WTC11 (cell line): ENCODE measurements at regions not wholly inside any gene's neighbourhood (a gene's known extent, or its start where the extent isn't known, plus 50 kb on each side); places are given as distances from the start of the nearest gene placed in this dataset.

Source experiments
- ATAC-seq: fragments of 200-7000 bp; cut with Tn5 transposase; 2 replicates; pipeline ENCODE4 v1.10.0; 2021; ENCODE audit warnings: mild to moderate bottlenecking, moderate library complexity
- CTCF ChIA-PET: fragments of 300-600 bp; sonication (Branson Sonifier 250); formaldehyde crosslinking; loops from one replicate; lab custom pipeline; 2021; ENCODE audit warnings: antibody characterized with exemption; lab: Charles Lee
- POLR2A ChIA-PET: fragments of 350-600 bp; sonication (Branson Sonifier 250); formaldehyde crosslinking; loops from one replicate; lab custom pipeline; 2021; ENCODE audit warnings: antibody characterized with exemption; lab: Charles Lee
- DNase-seq: peaks from one replicate; pipeline ENCODE4 v3.0.0; 2021; ENCODE audit warnings: low spot score
- H3K27ac Mint-ChIP-seq: 2 replicates; pipeline ENCODE4 v1.8.0; 2021; ENCODE audit warnings: mixed read lengths
- H3K27me3 Mint-ChIP-seq: 2 replicates; pipeline ENCODE4 v1.8.0; 2021; ENCODE audit warnings: low read depth, mild to moderate bottlenecking, moderate library complexity, mixed read lengths
- H3K36me3 Mint-ChIP-seq: 2 replicates; pipeline ENCODE4 v1.8.0; 2021; ENCODE audit warnings: mixed read lengths
- H3K4me1 Mint-ChIP-seq: 2 replicates; pipeline ENCODE4 v1.8.0; 2022; ENCODE audit warnings: mixed read lengths
- H3K4me3 Mint-ChIP-seq: 2 replicates; pipeline ENCODE4 v1.8.0; 2021; ENCODE audit warnings: mild to moderate bottlenecking, moderate library complexity, mixed read lengths
- H3K9me3 Mint-ChIP-seq: 2 replicates; pipeline ENCODE4 v1.8.0; 2021; ENCODE audit warnings: mixed read lengths
- ATF2 ChIP-seq: sonication (generic); formaldehyde crosslinking; IDR thresholded peaks from 2 replicates; pipeline ENCODE4 v1.8.1; 2022; ENCODE audit warnings: low read depth, missing genetic modification reagents, borderline replicate concordance
- CREB1 ChIP-seq: sonication (generic); formaldehyde crosslinking; IDR thresholded peaks from 2 replicates; pipeline ENCODE4 v1.8.0; 2023; ENCODE audit warnings: mild to moderate bottlenecking, missing genetic modification reagents
- EMX1 ChIP-seq: fragments of 250-450 bp; sonication (Bioruptor Pico); IDR thresholded peaks from 2 replicates; pipeline ENCODE4 v1.8.0; 2021; ENCODE audit warnings: mild to moderate bottlenecking
- ESRRA ChIP-seq: sonication (generic); formaldehyde crosslinking; IDR thresholded peaks from 2 replicates; pipeline ENCODE4 v1.8.1; 2022; ENCODE audit warnings: mild to moderate bottlenecking, missing genetic modification reagents, borderline replicate concordance
- FOXP1 ChIP-seq: sonication (generic); formaldehyde crosslinking; IDR thresholded peaks from 2 replicates; pipeline ENCODE4 v1.8.0; 2022; ENCODE audit warnings: missing genetic modification reagents, mild to moderate bottlenecking, moderate library complexity, borderline replicate concordance
- GTF2I ChIP-seq: fragments of 250-450 bp; sonication (Bioruptor Pico); conservative IDR thresholded peaks from 2 replicates; pipeline ENCODE4 v1.4.0; 2021; ENCODE audit warnings: mild to moderate bottlenecking
- NR1H2 ChIP-seq: sonication (generic); formaldehyde crosslinking; IDR thresholded peaks from 2 replicates; pipeline ENCODE4 v1.9.0; 2021; ENCODE audit warnings: mild to moderate bottlenecking, moderate library complexity, missing genetic modification reagents
- NR2C2 ChIP-seq: sonication (generic); formaldehyde crosslinking; IDR thresholded peaks from 2 replicates; pipeline ENCODE4 v1.8.0; 2022; ENCODE audit warnings: mild to moderate bottlenecking, missing genetic modification reagents
- RORB ChIP-seq: fragments of 250-450 bp; sonication (Bioruptor Pico); IDR thresholded peaks from 2 replicates; pipeline ENCODE4 v1.9.0; 2021; ENCODE audit warnings: mild to moderate bottlenecking
- TEAD1 ChIP-seq: sonication (generic); formaldehyde crosslinking; IDR thresholded peaks from 2 replicates; pipeline ENCODE4 v1.8.0; 2022; ENCODE audit warnings: mild to moderate bottlenecking, missing genetic modification reagents
- TP53 ChIP-seq: sonication (generic); formaldehyde crosslinking; IDR thresholded peaks from 2 replicates; pipeline ENCODE4 v1.8.1; 2023; ENCODE audit warnings: mild to moderate bottlenecking, missing genetic modification reagents
- ZNF138 ChIP-seq: sonication (generic); formaldehyde crosslinking; conservative IDR thresholded peaks from 2 replicates; pipeline ENCODE4 v1.8.1; 2022; ENCODE audit warnings: mild to moderate bottlenecking, moderate library complexity, missing genetic modification reagents
- ZNF232 ChIP-seq: sonication (generic); formaldehyde crosslinking; IDR thresholded peaks from 2 replicates; pipeline ENCODE4 v1.8.0; 2022; ENCODE audit warnings: mild to moderate bottlenecking, missing genetic modification reagents
- ZNF416 ChIP-seq: fragments of 250-450 bp; sonication (Bioruptor Pico); IDR thresholded peaks from 2 replicates; pipeline ENCODE4 v1.9.0; 2021; ENCODE audit warnings: mild to moderate bottlenecking, inconsistent platforms
- ZNF423 ChIP-seq: fragments of 250-450 bp; sonication (Bioruptor Pico); IDR thresholded peaks from 2 replicates; pipeline ENCODE4 v2.1.2; 2022; ENCODE audit warnings: mild to moderate bottlenecking, moderate library complexity
- TF ChIP-seq, protein P1 (sequence below): sonication (generic); formaldehyde crosslinking; IDR thresholded peaks from 2 replicates; pipeline ENCODE4 v1.8.1; 2023; ENCODE audit warnings: mild to moderate bottlenecking, missing genetic modification reagents, borderline replicate concordance
- TF ChIP-seq, protein P2 (sequence below): sonication (generic); formaldehyde crosslinking; IDR thresholded peaks from 2 replicates; pipeline ENCODE4 v1.8.1; 2022; ENCODE audit warnings: mild to moderate bottlenecking, moderate library complexity, missing genetic modification reagents
- TF ChIP-seq, protein P3 (sequence below): fragments of 200-600 bp; IDR thresholded peaks from 2 replicates; pipeline ENCODE4 v1.8.0; 2022; ENCODE audit warnings: antibody characterized with exemption
- TF ChIP-seq, protein P4 (sequence below): fragments of 250-450 bp; sonication (Bioruptor Pico); IDR thresholded peaks from 2 replicates; pipeline ENCODE4 v1.9.0; 2021; ENCODE audit warnings: mild to moderate bottlenecking, borderline replicate concordance
- TF ChIP-seq, protein P5 (sequence below): sonication (generic); formaldehyde crosslinking; IDR thresholded peaks from 2 replicates; pipeline ENCODE4 v1.8.0; 2022; ENCODE audit warnings: mild to moderate bottlenecking, missing genetic modification reagents

GRCh38 chr10:129219364-129219763, 247.7 kb upstream of the MGMT start (continued):
- TF ChIP-seq, protein P1, sequence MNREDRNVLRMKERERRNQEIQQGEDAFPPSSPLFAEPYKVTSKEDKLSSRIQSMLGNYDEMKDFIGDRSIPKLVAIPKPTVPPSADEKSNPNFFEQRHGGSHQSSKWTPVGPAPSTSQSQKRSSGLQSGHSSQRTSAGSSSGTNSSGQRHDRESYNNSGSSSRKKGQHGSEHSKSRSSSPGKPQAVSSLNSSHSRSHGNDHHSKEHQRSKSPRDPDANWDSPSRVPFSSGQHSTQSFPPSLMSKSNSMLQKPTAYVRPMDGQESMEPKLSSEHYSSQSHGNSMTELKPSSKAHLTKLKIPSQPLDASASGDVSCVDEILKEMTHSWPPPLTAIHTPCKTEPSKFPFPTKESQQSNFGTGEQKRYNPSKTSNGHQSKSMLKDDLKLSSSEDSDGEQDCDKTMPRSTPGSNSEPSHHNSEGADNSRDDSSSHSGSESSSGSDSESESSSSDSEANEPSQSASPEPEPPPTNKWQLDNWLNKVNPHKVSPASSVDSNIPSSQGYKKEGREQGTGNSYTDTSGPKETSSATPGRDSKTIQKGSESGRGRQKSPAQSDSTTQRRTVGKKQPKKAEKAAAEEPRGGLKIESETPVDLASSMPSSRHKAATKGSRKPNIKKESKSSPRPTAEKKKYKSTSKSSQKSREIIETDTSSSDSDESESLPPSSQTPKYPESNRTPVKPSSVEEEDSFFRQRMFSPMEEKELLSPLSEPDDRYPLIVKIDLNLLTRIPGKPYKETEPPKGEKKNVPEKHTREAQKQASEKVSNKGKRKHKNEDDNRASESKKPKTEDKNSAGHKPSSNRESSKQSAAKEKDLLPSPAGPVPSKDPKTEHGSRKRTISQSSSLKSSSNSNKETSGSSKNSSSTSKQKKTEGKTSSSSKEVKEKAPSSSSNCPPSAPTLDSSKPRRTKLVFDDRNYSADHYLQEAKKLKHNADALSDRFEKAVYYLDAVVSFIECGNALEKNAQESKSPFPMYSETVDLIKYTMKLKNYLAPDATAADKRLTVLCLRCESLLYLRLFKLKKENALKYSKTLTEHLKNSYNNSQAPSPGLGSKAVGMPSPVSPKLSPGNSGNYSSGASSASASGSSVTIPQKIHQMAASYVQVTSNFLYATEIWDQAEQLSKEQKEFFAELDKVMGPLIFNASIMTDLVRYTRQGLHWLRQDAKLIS (CRISPR knock-in tag) = no peak
- TF ChIP-seq ZNF423 (CRISPR knock-in tag) (no peak), ZNF138 (CRISPR knock-in tag) (no peak), NR2C2 (CRISPR knock-in tag) (no peak), EMX1 (CRISPR knock-in tag) (no peak), NR1H2 (CRISPR knock-in tag) (no peak), TP53 (no peak), FOXP1 (CRISPR knock-in tag) (no peak), CREB1 (no peak), ZNF232 (no peak)

DNA sequence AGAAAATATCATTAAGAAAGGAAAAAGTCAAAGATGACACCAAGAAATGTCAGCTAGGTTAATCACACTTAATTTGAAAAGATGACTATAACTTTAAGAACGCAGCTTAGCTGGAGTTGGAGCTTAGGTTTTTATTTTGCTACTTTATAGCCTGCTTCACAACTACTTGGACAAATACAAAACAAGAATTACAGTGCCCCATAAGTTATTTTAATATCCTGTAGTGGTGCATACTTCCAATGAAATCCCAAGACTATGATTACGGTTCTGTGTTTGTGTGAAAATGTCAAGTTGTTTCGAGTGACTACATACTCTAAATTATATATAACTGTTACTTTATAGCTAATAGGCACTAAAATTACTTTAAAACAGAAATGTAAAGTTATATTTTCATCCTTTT, 244.6 kb upstream of the MGMT start:
- TF ChIP-seq ZNF416 (CRISPR knock-in tag) (no peak), RORB (CRISPR knock-in tag) (no peak), ZNF138 (CRISPR knock-in tag) (no peak), TEAD1 (no peak), ESRRA (CRISPR knock-in tag) (no peak), GTF2I (no peak), ATF2 (CRISPR knock-in tag) (no peak)
- TF ChIP-seq, protein P2, sequence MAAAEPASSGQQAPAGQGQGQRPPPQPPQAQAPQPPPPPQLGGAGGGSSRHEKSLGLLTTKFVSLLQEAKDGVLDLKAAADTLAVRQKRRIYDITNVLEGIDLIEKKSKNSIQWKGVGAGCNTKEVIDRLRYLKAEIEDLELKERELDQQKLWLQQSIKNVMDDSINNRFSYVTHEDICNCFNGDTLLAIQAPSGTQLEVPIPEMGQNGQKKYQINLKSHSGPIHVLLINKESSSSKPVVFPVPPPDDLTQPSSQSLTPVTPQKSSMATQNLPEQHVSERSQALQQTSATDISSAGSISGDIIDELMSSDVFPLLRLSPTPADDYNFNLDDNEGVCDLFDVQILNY (CRISPR knock-in tag) = no peak
- TF ChIP-seq, protein P3, sequence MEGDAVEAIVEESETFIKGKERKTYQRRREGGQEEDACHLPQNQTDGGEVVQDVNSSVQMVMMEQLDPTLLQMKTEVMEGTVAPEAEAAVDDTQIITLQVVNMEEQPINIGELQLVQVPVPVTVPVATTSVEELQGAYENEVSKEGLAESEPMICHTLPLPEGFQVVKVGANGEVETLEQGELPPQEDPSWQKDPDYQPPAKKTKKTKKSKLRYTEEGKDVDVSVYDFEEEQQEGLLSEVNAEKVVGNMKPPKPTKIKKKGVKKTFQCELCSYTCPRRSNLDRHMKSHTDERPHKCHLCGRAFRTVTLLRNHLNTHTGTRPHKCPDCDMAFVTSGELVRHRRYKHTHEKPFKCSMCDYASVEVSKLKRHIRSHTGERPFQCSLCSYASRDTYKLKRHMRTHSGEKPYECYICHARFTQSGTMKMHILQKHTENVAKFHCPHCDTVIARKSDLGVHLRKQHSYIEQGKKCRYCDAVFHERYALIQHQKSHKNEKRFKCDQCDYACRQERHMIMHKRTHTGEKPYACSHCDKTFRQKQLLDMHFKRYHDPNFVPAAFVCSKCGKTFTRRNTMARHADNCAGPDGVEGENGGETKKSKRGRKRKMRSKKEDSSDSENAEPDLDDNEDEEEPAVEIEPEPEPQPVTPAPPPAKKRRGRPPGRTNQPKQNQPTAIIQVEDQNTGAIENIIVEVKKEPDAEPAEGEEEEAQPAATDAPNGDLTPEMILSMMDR = no peak
- TF ChIP-seq, protein P4, sequence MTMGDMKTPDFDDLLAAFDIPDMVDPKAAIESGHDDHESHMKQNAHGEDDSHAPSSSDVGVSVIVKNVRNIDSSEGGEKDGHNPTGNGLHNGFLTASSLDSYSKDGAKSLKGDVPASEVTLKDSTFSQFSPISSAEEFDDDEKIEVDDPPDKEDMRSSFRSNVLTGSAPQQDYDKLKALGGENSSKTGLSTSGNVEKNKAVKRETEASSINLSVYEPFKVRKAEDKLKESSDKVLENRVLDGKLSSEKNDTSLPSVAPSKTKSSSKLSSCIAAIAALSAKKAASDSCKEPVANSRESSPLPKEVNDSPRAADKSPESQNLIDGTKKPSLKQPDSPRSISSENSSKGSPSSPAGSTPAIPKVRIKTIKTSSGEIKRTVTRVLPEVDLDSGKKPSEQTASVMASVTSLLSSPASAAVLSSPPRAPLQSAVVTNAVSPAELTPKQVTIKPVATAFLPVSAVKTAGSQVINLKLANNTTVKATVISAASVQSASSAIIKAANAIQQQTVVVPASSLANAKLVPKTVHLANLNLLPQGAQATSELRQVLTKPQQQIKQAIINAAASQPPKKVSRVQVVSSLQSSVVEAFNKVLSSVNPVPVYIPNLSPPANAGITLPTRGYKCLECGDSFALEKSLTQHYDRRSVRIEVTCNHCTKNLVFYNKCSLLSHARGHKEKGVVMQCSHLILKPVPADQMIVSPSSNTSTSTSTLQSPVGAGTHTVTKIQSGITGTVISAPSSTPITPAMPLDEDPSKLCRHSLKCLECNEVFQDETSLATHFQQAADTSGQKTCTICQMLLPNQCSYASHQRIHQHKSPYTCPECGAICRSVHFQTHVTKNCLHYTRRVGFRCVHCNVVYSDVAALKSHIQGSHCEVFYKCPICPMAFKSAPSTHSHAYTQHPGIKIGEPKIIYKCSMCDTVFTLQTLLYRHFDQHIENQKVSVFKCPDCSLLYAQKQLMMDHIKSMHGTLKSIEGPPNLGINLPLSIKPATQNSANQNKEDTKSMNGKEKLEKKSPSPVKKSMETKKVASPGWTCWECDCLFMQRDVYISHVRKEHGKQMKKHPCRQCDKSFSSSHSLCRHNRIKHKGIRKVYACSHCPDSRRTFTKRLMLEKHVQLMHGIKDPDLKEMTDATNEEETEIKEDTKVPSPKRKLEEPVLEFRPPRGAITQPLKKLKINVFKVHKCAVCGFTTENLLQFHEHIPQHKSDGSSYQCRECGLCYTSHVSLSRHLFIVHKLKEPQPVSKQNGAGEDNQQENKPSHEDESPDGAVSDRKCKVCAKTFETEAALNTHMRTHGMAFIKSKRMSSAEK (CRISPR knock-in tag) = no peak
- TF ChIP-seq, protein P5, sequence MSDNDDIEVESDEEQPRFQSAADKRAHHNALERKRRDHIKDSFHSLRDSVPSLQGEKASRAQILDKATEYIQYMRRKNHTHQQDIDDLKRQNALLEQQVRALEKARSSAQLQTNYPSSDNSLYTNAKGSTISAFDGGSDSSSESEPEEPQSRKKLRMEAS (CRISPR knock-in tag) = no peak
- CTCF ChIA-PET = no interaction called here
- POLR2A ChIA-PET = no interaction called here

More for the DNA sequence above, 244.6 kb upstream of the MGMT start:
- H3K27me3 Mint-ChIP-seq = no peaks in the 10 kb centered on the region; the same call in 1 of the 2 replicates
- no peak overlapping the region for H3K27ac Mint-ChIP-seq
- no peaks in the 10 kb centered on the region for H3K36me3 Mint-ChIP-seq
- H3K4me3 Mint-ChIP-seq = no peak overlapping the region
- no peaks in the 10 kb centered on the region for H3K9me3 Mint-ChIP-seq
- H3K4me1 Mint-ChIP-seq = 0 out of 2 replicates have a peak, but pooled peaks cover 10% of the 10 kb centered on the region
- ATAC-seq (no peak), DNase-seq (no peak)
